Prostate gland (tissue), 2 donors: ENCODE measurements at regions not wholly inside any gene's neighbourhood (a gene's known extent, or its start where the extent isn't known, plus 50 kb on each side); places are given as distances from the start of the nearest gene placed in this dataset.
"Not testable (repeated sequence)": the region's sequence is repeated elsewhere in the genome, so short reads cannot be mapped to it uniquely, and the experiment has no call there.

Source experiments
- DNase-seq: peaks from one replicate; pipeline ENCODE4 v3.0.0-alpha.2; 2019; ENCODE audit warnings: low spot score
- H3K27ac ChIP-seq, 2 donors: fragments of 200-600 bp; sonication (generic); 2 replicates each; pipeline ENCODE4 v1.5.1; 2017 to 2019
- H3K27me3 ChIP-seq: fragments of 200-600 bp; sonication (generic); replicated peaks from 2 replicates; pipeline ENCODE4 v1.5.1; 2019; ENCODE audit not compliant: insufficient read depth
- H3K36me3 ChIP-seq, 2 donors: fragments of 200-600 bp; sonication (generic); 1 replicate in 1 of 2; 2 replicates in 1 of 2; pipeline versions ENCODE4 v1.5.1 to v1.8.1; 2017 to 2019
- H3K4me1 ChIP-seq: fragments of 200-600 bp; sonication (generic); replicated peaks from 2 replicates; pipeline ENCODE4 v1.5.1; 2019
- H3K4me3 ChIP-seq, 2 donors: fragments of 200-600 bp; sonication (generic); 2 replicates each; pipeline ENCODE4 v1.5.1; 2017 to 2019
- H3K9me3 ChIP-seq: fragments of 200-600 bp; sonication (generic); 2 replicates; pipeline ENCODE4 v1.5.1; 2017
- CTCF ChIP-seq, 4 experiments: fragments of 200-600 bp in 2 of 4; fragments of 450-650 bp in 2 of 4; sonication (generic) in 2 of 4; IDR thresholded peaks; 1 replicate in 3 of 4; 2 replicates in 1 of 4; pipeline ENCODE4 v1.5.1; 2016 to 2019; ENCODE audit warnings: antibody characterized with exemption in 4 of 4, mild to moderate bottlenecking in 2 of 4, moderate library complexity in 2 of 4
- POLR2A ChIP-seq: fragments of 450-650 bp; IDR thresholded peaks from one replicate; pipeline ENCODE4 v1.6.1; 2016; ENCODE audit warnings: antibody characterized with exemption, mild to moderate bottlenecking
- POLR2AphosphoS5 ChIP-seq: sonication (generic); formaldehyde crosslinking; IDR thresholded peaks from one replicate; pipeline ENCODE4 v1.6.1; 2017; ENCODE audit warnings: antibody characterized with exemption
- WGBS: methylation state at CpG from one replicate; pipeline ENCODE4 v1.1.5; 2018; 5-methylcytosine and 5-hydroxymethylcytosine counted together
- intact Hi-C: fragments of 100-400 bp; cut with DNase I; formaldehyde crosslinking; loops from one replicate; pipeline ENCODE4 v1.14.2; 2022

DNA sequence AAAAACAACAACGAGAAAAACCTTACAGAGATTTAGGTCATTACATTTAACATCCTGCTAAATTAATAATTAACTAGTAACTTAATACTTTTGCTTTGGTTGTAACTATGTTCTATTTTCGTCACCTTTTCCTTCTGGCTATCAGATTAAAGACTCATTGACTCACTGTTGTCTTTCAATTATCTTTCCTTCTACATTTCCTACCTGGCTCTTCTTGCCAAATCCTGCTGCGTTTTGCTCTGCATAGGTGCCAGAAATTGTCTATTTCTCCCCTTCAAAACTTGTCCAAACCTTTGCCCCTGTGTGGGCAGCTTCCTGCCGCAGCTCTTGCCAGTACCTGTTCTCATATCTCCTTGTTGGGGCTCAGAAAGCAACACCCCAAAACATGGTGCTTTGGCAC, 235.5 kb upstream of the ZNF608 start:
- no peak overlapping the region for H3K27ac ChIP-seq

GRCh38 chr5:124986170-124986569, 239.7 kb upstream of the ZNF608 start:
- Histone ChIP-seq H3K27ac (no peak overlapping the region), H3K9me3 (no peaks in the 10 kb centered on the region), H3K36me3 (no peaks in the 10 kb centered on the region), H3K27me3 (no peaks in the 10 kb centered on the region), H3K4me3 (no peak overlapping the region), H3K4me1 (no peaks in the 10 kb centered on the region)
- DNase-seq, result no peak
- intact Hi-C loops, result no loop called here
- no peak for TF ChIP-seq CTCF (IDR thresholded peaks at IDR 0.05)
- TF ChIP-seq POLR2AphosphoS5, result no peak
- no peak for TF ChIP-seq POLR2A
- 91% methylated on average over 3 of the region's 3 CpGs for WGBS

More for the DNA sequence above, 235.5 kb upstream of the ZNF608 start:
- no peaks in the 10 kb centered on the region for H3K4me1 ChIP-seq
- no peak for DNase-seq
- WGBS, result 49% methylated on average over 4 of the region's 4 CpGs
- no peaks in the 10 kb centered on the region for H3K27me3 ChIP-seq
- intact Hi-C loops, result no loop called here
- TF ChIP-seq POLR2A (no peak), POLR2AphosphoS5 (no peak), CTCF (IDR thresholded peaks at IDR 0.05) (no peak)
- H3K9me3 ChIP-seq, result no peaks in the 10 kb centered on the region
- H3K4me3 ChIP-seq, result no peak overlapping the region
- H3K36me3 ChIP-seq, result no peaks in the 10 kb centered on the region

DNA sequence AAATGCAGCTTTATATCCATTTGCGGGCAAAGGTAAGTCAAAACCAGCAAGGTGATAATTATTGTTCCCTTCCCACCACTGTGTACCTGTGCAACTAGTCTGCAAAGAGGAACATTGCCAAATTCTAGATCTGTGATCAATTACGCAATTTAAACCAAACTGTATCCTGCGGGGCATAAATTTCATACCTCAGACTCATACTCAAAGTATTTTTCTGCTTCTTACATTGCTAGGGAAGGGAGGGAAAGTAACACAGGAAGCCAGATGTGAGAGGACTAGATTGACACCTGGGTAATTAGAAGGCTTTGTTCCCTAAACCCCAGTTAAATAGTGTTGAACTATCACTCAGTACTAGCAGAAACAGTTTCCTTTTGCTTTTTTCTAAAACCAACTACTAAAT, 240.2 kb upstream of the ZNF608 start:
- Histone ChIP-seq H3K4me3 (no peak overlapping the region), H3K27ac (no peak overlapping the region), H3K27me3 (no peaks in the 10 kb centered on the region), H3K4me1 (no peaks in the 10 kb centered on the region), H3K9me3 (no peaks in the 10 kb centered on the region), H3K36me3 (no peaks in the 10 kb centered on the region)
- TF ChIP-seq CTCF (IDR thresholded peaks at IDR 0.05) (no peak), POLR2A (no peak), POLR2AphosphoS5 (no peak)
- WGBS, result 94% methylated on average over 3 of the region's 3 CpGs
- intact Hi-C loops, result no loop called here
- no peak for DNase-seq

- H3K4me1 ChIP-seq, H3K4me3 ChIP-seq, H3K27me3 ChIP-seq, H3K9me3 ChIP-seq, H3K36me3 ChIP-seq, intact Hi-C loops, DNase-seq, H3K27ac ChIP-seq: not testable (repeated sequence)
- WGBS, result 98% methylated on average over 3 of the region's 3 CpGs
Observed at GRCh38 chr5:124987786-124988185, 241.3 kb upstream of the ZNF608 start.

GRCh38 chr5:124990723-124991122, 244.3 kb upstream of the ZNF608 start:
- TF ChIP-seq POLR2AphosphoS5 (no peak), CTCF (IDR thresholded peaks at IDR 0.05) (no peak), POLR2A (no peak)
- Histone ChIP-seq H3K4me1 (no peaks in the 10 kb centered on the region), H3K27ac (no peak overlapping the region), H3K27me3 (no peaks in the 10 kb centered on the region), H3K36me3 (no peaks in the 10 kb centered on the region), H3K4me3 (no peak overlapping the region), H3K9me3 (no peaks in the 10 kb centered on the region)
- intact Hi-C loops, result no loop called here
- WGBS, result 93% methylated on average over 2 of the region's 2 CpGs
- no peak for DNase-seq
